OCI-LY3 (cell line): ENCODE measurements at regions not wholly inside any gene's neighbourhood (a gene's known extent, or its start where the extent isn't known, plus 50 kb on each side); places are given as distances from the start of the nearest gene placed in this dataset.

ENCODE experiments used
- CTCF ChIP-seq: fragments of 200-600, 300-600 bp; sonication (generic); IDR thresholded peaks from 2 replicates; pipeline ENCODE4 v1.5.1; 2014; ENCODE audit warnings: antibody characterized with exemption, low read length, low read depth
- EZH2phosphoT487 ChIP-seq: fragments of 200-600 bp; shearing (Covaris generic); IDR thresholded peaks from 2 replicates; pipeline ENCODE4 v1.6.1; 2018; ENCODE audit warnings: antibody characterized with exemption, mixed run types, low read depth

- no peak for TF ChIP-seq CTCF
- TF ChIP-seq EZH2phosphoT487, result no peak
Measured at GRCh38 chr4:134260126-134260525, 58.5 kb upstream of the PABPC4L start.
